ENCODE measurements at regions not wholly inside any gene's neighbourhood (a gene's known extent, or its start where the extent isn't known, plus 50 kb on each side); places are given as distances from the start of the nearest gene placed in this dataset.

GRCh38 chr9:105978336-105978735, 284.0 kb downstream of the TMEM38B start:
- no peak for DNase-seq (ENCODE audit: low spot score)
- intact Hi-C loops (cut with micrococcal nuclease): no loop called here
- H3K27me3 Mint-ChIP-seq (ENCODE audit: insufficient read depth): peaks cover 3% of the 10 kb centered on the region
- H3K9me3 Mint-ChIP-seq: no peaks in the 10 kb centered on the region
- no peaks in the 10 kb centered on the region for H3K36me3 Mint-ChIP-seq (ENCODE audit: low read depth)
- no peaks in the 10 kb centered on the region for H3K4me1 Mint-ChIP-seq (ENCODE audit: low read depth)
- H3K27ac Mint-ChIP-seq: no peak overlapping the region
- no peak overlapping the region for H3K4me3 Mint-ChIP-seq

- H3K4me3 Mint-ChIP-seq: no peak overlapping the region
- intact Hi-C loops (cut with micrococcal nuclease): no loop called here
Measured at GRCh38 chr9:105978826-105979225, 284.5 kb downstream of the TMEM38B start.

GRCh38 chr9:105979290-105979689, 284.9 kb downstream of the TMEM38B start:
- Mint-ChIP-seq H3K27me3 (ENCODE audit: insufficient read depth) (peaks cover 4% of the 10 kb centered on the region), H3K4me1 (ENCODE audit: low read depth) (no peaks in the 10 kb centered on the region), H3K27ac (no peak overlapping the region), H3K36me3 (ENCODE audit: low read depth) (no peaks in the 10 kb centered on the region), H3K4me3 (no peak overlapping the region), H3K9me3 (no peaks in the 10 kb centered on the region)
- DNase-seq (ENCODE audit: low spot score): no peak
- intact Hi-C loops (cut with micrococcal nuclease): no loop called here

More at GRCh38 chr9:105978826-105979225, 284.5 kb downstream of the TMEM38B start:
- Mint-ChIP-seq H3K9me3 (no peaks in the 10 kb centered on the region), H3K27ac (no peak overlapping the region), H3K36me3 (ENCODE audit: low read depth) (no peaks in the 10 kb centered on the region), H3K27me3 (ENCODE audit: insufficient read depth) (peaks cover 3% of the 10 kb centered on the region), H3K4me1 (ENCODE audit: low read depth) (no peaks in the 10 kb centered on the region)
- DNase-seq (ENCODE audit: low spot score): no peak

GRCh38 chr9:105984714-105985113, 290.4 kb downstream of the TMEM38B start:
- Mint-ChIP-seq H3K27me3 (ENCODE audit: insufficient read depth) (peaks cover 10% of the 10 kb centered on the region), H3K4me3 (no peak overlapping the region), H3K9me3 (no peaks in the 10 kb centered on the region), H3K36me3 (ENCODE audit: low read depth) (no peaks in the 10 kb centered on the region), H3K4me1 (ENCODE audit: low read depth) (no peaks in the 10 kb centered on the region), H3K27ac (no peak overlapping the region)
- intact Hi-C loops (cut with micrococcal nuclease): no loop called here
- no peak for DNase-seq (ENCODE audit: low spot score)

GRCh38 chr9:105993116-105993854, 298.9 kb downstream of the TMEM38B start:
- no peaks in the 10 kb centered on the region for H3K4me1 Mint-ChIP-seq (ENCODE audit: low read depth)
- no peaks in the 10 kb centered on the region for H3K27me3 Mint-ChIP-seq (ENCODE audit: insufficient read depth)
- no peaks in the 10 kb centered on the region for H3K9me3 Mint-ChIP-seq
- no peak for DNase-seq (ENCODE audit: low spot score)
- H3K4me3 Mint-ChIP-seq: no peak overlapping the region
- no peaks in the 10 kb centered on the region for H3K36me3 Mint-ChIP-seq (ENCODE audit: low read depth)
- intact Hi-C loops (cut with micrococcal nuclease): no loop called here
- H3K27ac Mint-ChIP-seq: no peak overlapping the region

GRCh38 chr9:105993921-105994715, 299.8 kb downstream of the TMEM38B start:
- Mint-ChIP-seq H3K4me1 (ENCODE audit: low read depth) (no peaks in the 10 kb centered on the region), H3K27ac (no peak overlapping the region), H3K4me3 (no peak overlapping the region), H3K27me3 (ENCODE audit: insufficient read depth) (no peaks in the 10 kb centered on the region), H3K36me3 (ENCODE audit: low read depth) (no peaks in the 10 kb centered on the region), H3K9me3 (no peaks in the 10 kb centered on the region)
- DNase-seq (ENCODE audit: low spot score): no peak
- intact Hi-C loops (cut with micrococcal nuclease): no loop called here

- H3K4me3 Mint-ChIP-seq: no peak overlapping the region
- H3K27ac Mint-ChIP-seq: no peak overlapping the region
Measured at GRCh38 chr9:105994970-105995369, 300.6 kb downstream of the TMEM38B start.

GRCh38 chr9:106017198-106017740, 322.9 kb downstream of the TMEM38B start:
- no peak overlapping the region for H3K4me3 Mint-ChIP-seq
- H3K27me3 Mint-ChIP-seq (ENCODE audit: insufficient read depth): no peaks in the 10 kb centered on the region
- H3K9me3 Mint-ChIP-seq: no peaks in the 10 kb centered on the region
- no peaks in the 10 kb centered on the region for H3K36me3 Mint-ChIP-seq (ENCODE audit: low read depth)
- intact Hi-C loops (cut with micrococcal nuclease): no loop called here
- no peak for DNase-seq (ENCODE audit: low spot score)
- no peak overlapping the region for H3K27ac Mint-ChIP-seq
- H3K4me1 Mint-ChIP-seq (ENCODE audit: low read depth): no peaks in the 10 kb centered on the region

More at GRCh38 chr9:105994970-105995369, 300.6 kb downstream of the TMEM38B start:
- Mint-ChIP-seq H3K36me3 (ENCODE audit: low read depth) (no peaks in the 10 kb centered on the region), H3K27me3 (ENCODE audit: insufficient read depth) (no peaks in the 10 kb centered on the region), H3K4me1 (ENCODE audit: low read depth) (no peaks in the 10 kb centered on the region), H3K9me3 (no peaks in the 10 kb centered on the region)
- DNase-seq (ENCODE audit: low spot score): no peak
- intact Hi-C loops (cut with micrococcal nuclease): no loop called here

- Mint-ChIP-seq H3K4me1 (ENCODE audit: low read depth) (no peaks in the 10 kb centered on the region), H3K27me3 (ENCODE audit: insufficient read depth) (no peaks in the 10 kb centered on the region), H3K27ac (no peak overlapping the region), H3K9me3 (no peaks in the 10 kb centered on the region), H3K36me3 (ENCODE audit: low read depth) (no peaks in the 10 kb centered on the region), H3K4me3 (no peak overlapping the region)
- DNase-seq (ENCODE audit: low spot score): no peak
- intact Hi-C loops (cut with micrococcal nuclease): no loop called here
Measured at GRCh38 chr9:106019039-106019680, 324.8 kb downstream of the TMEM38B start.

GRCh38 chr9:106019702-106020101, 325.4 kb downstream of the TMEM38B start:
- Mint-ChIP-seq H3K27ac (no peak overlapping the region), H3K4me1 (ENCODE audit: low read depth) (no peaks in the 10 kb centered on the region), H3K9me3 (no peaks in the 10 kb centered on the region), H3K36me3 (ENCODE audit: low read depth) (no peaks in the 10 kb centered on the region), H3K4me3 (no peak overlapping the region), H3K27me3 (ENCODE audit: insufficient read depth) (no peaks in the 10 kb centered on the region)
- intact Hi-C loops (cut with micrococcal nuclease): no loop called here
- no peak for DNase-seq (ENCODE audit: low spot score)

- intact Hi-C loops (cut with micrococcal nuclease): no loop called here
Measured at GRCh38 chr9:106020186-106020585, 325.8 kb downstream of the TMEM38B start.

GRCh38 chr9:106023455-106023854, 329.1 kb downstream of the TMEM38B start:
- Mint-ChIP-seq H3K27me3 (ENCODE audit: insufficient read depth) (no peaks in the 10 kb centered on the region), H3K4me1 (ENCODE audit: low read depth) (no peaks in the 10 kb centered on the region), H3K4me3 (no peak overlapping the region), H3K9me3 (no peaks in the 10 kb centered on the region), H3K36me3 (ENCODE audit: low read depth) (no peaks in the 10 kb centered on the region), H3K27ac (no peak overlapping the region)
- DNase-seq (ENCODE audit: low spot score): no peak
- intact Hi-C loops (cut with micrococcal nuclease): no loop called here

More at GRCh38 chr9:106020186-106020585, 325.8 kb downstream of the TMEM38B start:
- no peak for DNase-seq (ENCODE audit: low spot score)
- Mint-ChIP-seq H3K36me3 (ENCODE audit: low read depth) (no peaks in the 10 kb centered on the region), H3K9me3 (no peaks in the 10 kb centered on the region), H3K4me1 (ENCODE audit: low read depth) (no peaks in the 10 kb centered on the region), H3K4me3 (no peak overlapping the region), H3K27me3 (ENCODE audit: insufficient read depth) (no peaks in the 10 kb centered on the region), H3K27ac (no peak overlapping the region)

GRCh38 chr9:106025453-106025852, 331.1 kb downstream of the TMEM38B start:
- H3K4me3 Mint-ChIP-seq: no peak overlapping the region
- H3K36me3 Mint-ChIP-seq (ENCODE audit: low read depth): no peaks in the 10 kb centered on the region
- H3K4me1 Mint-ChIP-seq (ENCODE audit: low read depth): no peaks in the 10 kb centered on the region
- intact Hi-C loops (cut with micrococcal nuclease): no loop called here
- H3K27ac Mint-ChIP-seq: no peak overlapping the region
- DNase-seq (ENCODE audit: low spot score): no peak
- no peaks in the 10 kb centered on the region for H3K27me3 Mint-ChIP-seq (ENCODE audit: insufficient read depth)
- no peaks in the 10 kb centered on the region for H3K9me3 Mint-ChIP-seq

Measured in activated T-helper 1 cell treated with anti-CD3 and anti-CD28 coated beads, Interleukin-12 subunit alpha, Interleukin-12 subunit beta, Interleukin-2, Interleukin-4 antibody, amounts not matched to agents 30 ng/mL and 10 ng/mL and 1 ng/mL, durations not matched to agents 14 hours and 24 hours and 36 hours (primary cell).